Pancreas (tissue), 10 donors: ENCODE measurements at regions not wholly inside any gene's neighbourhood (a gene's known extent, or its start where the extent isn't known, plus 50 kb on each side); places are given as distances from the start of the nearest gene placed in this dataset.

ENCODE experiments used
- ATAC-seq, 4 donors: fragments of 200-7000 bp; cut with Tn5 transposase; one replicate each; pipeline versions ENCODE4 v1.8.0 to v1.9.1; 2020; ENCODE audit warnings: mild to moderate bottlenecking in 4 of 4, moderate library complexity in 4 of 4
- DNase-seq, 6 donors: peaks; one replicate each; pipeline ENCODE4 v3.0.0-alpha.2; 2020
- FAIRE-seq: peaks from 2 replicates; lab custom pipeline; 2012; peaks lifted over from hg19 to GRCh38; lab: Jason Lieb, UNC
- H3K27ac ChIP-seq, 4 donors: fragments of 200-600 bp; sonication (generic); 1 replicate in 3 of 4; 2 replicates in 1 of 4; pipeline versions ENCODE4 v1.5.0 to v1.8.0; 2020
- H3K27me3 ChIP-seq, 4 donors: fragments of 200-600 bp; one replicate each; pipeline ENCODE4 v1.8.0; 2021
- H3K36me3 ChIP-seq, 3 donors: fragments of 200-600 bp; sonication (generic) in 1 of 3; one replicate each; pipeline versions ENCODE4 v1.5.0 to v1.8.0; 2020 to 2021
- H3K4me1 ChIP-seq, 3 donors: fragments of 200-600 bp; one replicate each; pipeline ENCODE4 v1.8.0; 2021
- H3K4me3 ChIP-seq, 4 donors: fragments of 200-600 bp; sonication (generic) in 2 of 4; one replicate each; pipeline versions ENCODE4 v1.5.0 to v1.8.0; 2020 to 2021
- H3K9me3 ChIP-seq, 4 donors: fragments of 200-600 bp; one replicate each; pipeline ENCODE4 v1.8.0; 2021
- CTCF ChIP-seq, 4 donors: fragments of 200-600 bp; sonication (generic) in 3 of 4; IDR thresholded peaks; one replicate each; pipeline versions ENCODE4 v1.5.0 to v1.8.0; 2021; ENCODE audit warnings: antibody characterized with exemption in 4 of 4
- WGBS, 2 donors: extraction: QIAGEN DNeasy Blood & Tissue Kit; methylation state at CpG; one replicate each; pipeline ENCODE4 v1.1.7; 2013; 5-methylcytosine and 5-hydroxymethylcytosine counted together
- intact Hi-C, 3 donors: fragments of 100-400 bp; cut with DNase I; formaldehyde crosslinking; loops; one replicate each; pipeline versions ENCODE4 v1.11.1 to v1.14.2; 2022
- donor health status: healthy with polysubstance abuse.
- donor health status: DM: no; HTN: no; CAD: no; lungs with moderate emphysema.
- donor health status: DM: no; HTN: no; CAD: no.
- donor health status: control.
- donor health status: control.
- donor health status: Bipolar disorder and iron deficiency.
- donor health status: DM: yes; HTN: yes; CAD: no.
- donor health status: DM: no; HTN: no; CAD: no.
- donor health status: DM: no; HTN: no; CAD: no.
- donor health status: DM: yes; HTN: yes; CAD: no.

GRCh38 chr10:24152270-24152669 is 56.7 kb upstream of the KIAA1217 start:
- no peak for FAIRE-seq
- no peak overlapping the region for H3K4me3 ChIP-seq
- peaks cover 0 to 6% (median 0%) of the 10 kb centered on the region in 3 donors for H3K4me1 ChIP-seq
- 22 to 29% methylated on average over 2 of the region's 2 CpGs for WGBS, 2 donors
- H3K27me3 ChIP-seq: no peaks in the 10 kb centered on the region
- H3K27ac ChIP-seq: no peak overlapping the region
- H3K36me3 ChIP-seq: no peaks in the 10 kb centered on the region
- no peak for TF ChIP-seq CTCF (IDR thresholded peaks at IDR 0.05)
- intact Hi-C loops: no loop called here
- no peak for DNase-seq
- peak in 2 of 4 donors; percentile 47 to 50 for ATAC-seq
- H3K9me3 ChIP-seq: no peaks in the 10 kb centered on the region

DNA sequence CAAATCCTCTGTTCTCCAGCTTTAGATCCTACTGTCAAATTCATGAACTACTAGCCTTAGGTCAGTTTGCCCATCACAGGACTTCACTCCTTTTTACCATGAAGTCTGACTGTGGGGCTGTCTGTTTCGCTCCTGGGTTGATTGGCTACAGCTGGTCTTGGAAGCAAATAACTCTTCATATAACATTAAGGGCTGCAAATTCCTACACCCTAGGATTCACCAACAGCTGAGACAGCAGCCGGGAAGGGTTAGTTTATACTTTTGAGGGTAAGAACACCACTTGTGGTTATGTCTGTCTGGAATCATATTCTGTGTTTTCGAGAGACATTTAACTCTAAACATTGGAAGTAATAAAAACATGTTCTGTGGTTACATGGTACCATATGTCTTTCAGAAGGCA is 55.9 kb upstream of the KIAA1217 start:
- Histone ChIP-seq H3K27me3 (no peaks in the 10 kb centered on the region), H3K27ac (no peak overlapping the region), H3K4me1 (peaks cover 0 to 6% (median 0%) of the 10 kb centered on the region in 3 donors), H3K36me3 (no peaks in the 10 kb centered on the region), H3K9me3 (no peaks in the 10 kb centered on the region), H3K4me3 (no peak overlapping the region)
- ATAC-seq (no peak), DNase-seq (no peak), FAIRE-seq (no peak)
- WGBS, 2 donors: 93 to 96% methylated on average over 3 of the region's 3 CpGs
- intact Hi-C loops: no loop called here
- TF ChIP-seq CTCF (IDR thresholded peaks at IDR 0.05): no peak

- no peak for FAIRE-seq
- 86 to 96% methylated on average over 3 of the region's 3 CpGs for WGBS, 2 donors
- intact Hi-C loops: no loop called here
- no peaks in the 10 kb centered on the region for H3K36me3 ChIP-seq
- no peak for ATAC-seq
- no peak for DNase-seq
- no peak for TF ChIP-seq CTCF (IDR thresholded peaks at IDR 0.05)
- no peak overlapping the region for H3K4me3 ChIP-seq
- H3K4me1 ChIP-seq: peaks cover 0 to 6% (median 0%) of the 10 kb centered on the region in 3 donors
- H3K27ac ChIP-seq: no peak overlapping the region
- no peaks in the 10 kb centered on the region for H3K27me3 ChIP-seq
- no peaks in the 10 kb centered on the region for H3K9me3 ChIP-seq
Measured at GRCh38 chr10:24153537-24153936, 55.4 kb upstream of the KIAA1217 start.

- Histone ChIP-seq H3K36me3 (no peaks in the 10 kb centered on the region), H3K27me3 (no peaks in the 10 kb centered on the region), H3K9me3 (no peaks in the 10 kb centered on the region), H3K27ac (no peak overlapping the region), H3K4me3 (no peak overlapping the region), H3K4me1 (peaks cover 0 to 6% (median 0%) of the 10 kb centered on the region in 3 donors)
- WGBS, 2 donors: 92 to 96% methylated on average over 3 of the region's 3 CpGs
- ATAC-seq (no peak), DNase-seq (no peak), FAIRE-seq (no peak)
- no peak for TF ChIP-seq CTCF (IDR thresholded peaks at IDR 0.05)
- intact Hi-C loops: no loop called here
Measured at GRCh38 chr10:24156686-24157085, 52.3 kb upstream of the KIAA1217 start.

DNA sequence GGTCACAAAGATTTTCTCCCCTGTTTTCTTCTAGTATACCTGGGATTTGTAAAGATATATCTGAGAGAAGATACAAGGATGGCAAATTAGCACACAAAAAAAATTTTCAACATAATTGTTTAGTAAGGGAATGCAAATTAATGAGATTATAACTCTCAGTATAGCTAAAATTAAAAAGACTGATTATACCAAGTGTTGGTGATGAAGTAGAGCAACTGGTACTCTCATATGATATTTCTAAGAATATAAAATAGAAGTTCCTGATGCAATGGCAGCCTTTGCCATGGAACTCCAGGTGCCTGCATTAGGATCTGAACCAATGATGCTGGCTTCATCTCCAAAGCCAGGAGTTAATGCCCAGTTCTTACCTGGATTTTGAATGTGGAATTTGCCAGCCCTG is 51.4 kb upstream of the KIAA1217 start:
- intact Hi-C loops: no loop called here
- DNase-seq (no peak), ATAC-seq (no peak), FAIRE-seq (no peak)
- Histone ChIP-seq H3K4me3 (no peak overlapping the region), H3K9me3 (no peaks in the 10 kb centered on the region), H3K36me3 (no peaks in the 10 kb centered on the region), H3K27me3 (no peaks in the 10 kb centered on the region), H3K27ac (no peak overlapping the region), H3K4me1 (peaks cover 0 to under 1% (median 0%) of the 10 kb centered on the region in 3 donors)
- no peak for TF ChIP-seq CTCF (IDR thresholded peaks at IDR 0.05)
